Activated CD4-positive, CD25-positive, alpha-beta regulatory T cell (primary cell): ENCODE measurements at regions not wholly inside any gene's neighbourhood (a gene's known extent, or its start where the extent isn't known, plus 50 kb on each side); places are given as distances from the start of the nearest gene placed in this dataset.

Experiments
- DNase-seq, 4 experiments: peaks; one replicate each; lab custom pipeline; 2025; lab: John Stamatoyannopoulos, UW

DNA sequence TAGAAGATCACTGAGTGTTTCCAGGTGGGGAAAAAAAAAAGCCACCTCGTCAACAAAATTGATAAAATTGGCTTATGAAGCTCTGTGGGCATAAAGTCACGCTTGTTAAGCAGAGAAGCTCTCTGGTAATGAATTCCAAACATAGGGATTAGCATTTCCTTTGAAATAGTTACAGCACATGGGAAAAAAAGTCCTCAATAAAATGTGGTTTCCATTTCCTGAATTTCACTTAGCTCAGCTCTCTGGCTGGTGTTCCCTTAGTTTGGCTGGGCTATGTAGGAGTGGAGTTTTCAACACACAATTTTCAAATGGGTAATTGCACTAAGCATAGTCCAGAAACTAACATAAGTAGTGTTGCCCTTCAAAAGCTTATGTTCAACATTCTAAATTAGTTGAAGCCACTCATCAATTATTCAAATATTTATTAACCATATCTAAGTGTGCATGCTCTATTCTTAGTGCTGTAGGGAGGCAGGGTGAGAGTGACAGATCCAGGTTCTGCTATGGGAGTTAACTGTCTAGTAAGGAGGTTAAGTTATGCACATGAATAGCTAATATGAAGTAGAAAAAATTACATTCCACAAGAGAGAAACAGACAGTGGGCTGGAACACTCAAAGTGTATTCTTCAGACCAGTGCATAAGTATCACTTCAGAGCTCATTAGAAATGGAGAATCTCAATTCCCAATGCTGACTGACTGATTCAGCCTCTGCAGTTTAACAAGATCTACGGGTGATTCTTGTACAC is 445.7 kb downstream of the SMARCA1 start:
- no peak for DNase-seq

DNA sequence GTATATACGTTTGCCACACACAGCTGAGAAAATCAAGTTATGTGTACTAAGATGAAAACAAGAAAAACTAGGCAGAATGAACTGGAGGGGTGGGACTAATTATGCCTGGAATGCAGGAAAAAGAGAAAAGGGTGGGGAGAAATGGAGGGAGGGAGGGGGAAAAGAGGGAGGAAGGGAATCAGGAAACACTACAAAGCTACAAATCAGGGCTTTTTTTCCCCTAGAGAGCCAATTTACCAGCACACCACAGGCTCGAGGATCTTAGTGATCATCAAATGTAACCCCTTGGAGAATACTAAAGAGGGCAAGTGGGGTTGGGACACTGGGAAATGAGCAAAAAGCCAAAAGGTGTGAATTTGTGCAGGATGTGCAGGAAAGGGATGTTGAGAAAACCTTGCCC is 451.9 kb downstream of the SMARCA1 start:
- no peak for DNase-seq

GRCh38 chrX:129065895-129066294 is 457.4 kb downstream of the SMARCA1 start:
- DNase-seq: no peak

- DNase-seq: no peak
These were observed 464.9 kb downstream of the SMARCA1 start for GRCh38 chrX:129058405-129058804.

DNA sequence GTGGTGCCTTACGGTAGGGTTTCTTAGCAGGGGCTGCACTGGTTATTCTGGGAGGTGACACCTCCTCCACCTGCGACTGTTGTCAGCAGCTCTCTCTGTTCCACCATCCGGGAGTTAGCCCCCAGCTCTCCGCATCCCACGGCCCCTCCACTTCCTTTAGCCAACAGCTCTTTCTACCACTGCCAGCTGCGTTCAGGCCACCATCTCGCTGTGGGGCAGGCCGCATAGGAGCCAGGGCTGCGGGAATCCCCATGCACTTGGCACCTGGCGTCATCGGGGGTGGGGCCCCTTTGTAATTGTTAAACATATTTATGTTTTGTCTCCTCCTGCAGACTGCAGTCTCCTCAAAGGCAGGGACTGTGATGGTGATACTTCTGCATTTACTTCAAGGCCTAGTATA is 480.2 kb downstream of the SMARCA1 start:
- DNase-seq: no peak

DNA sequence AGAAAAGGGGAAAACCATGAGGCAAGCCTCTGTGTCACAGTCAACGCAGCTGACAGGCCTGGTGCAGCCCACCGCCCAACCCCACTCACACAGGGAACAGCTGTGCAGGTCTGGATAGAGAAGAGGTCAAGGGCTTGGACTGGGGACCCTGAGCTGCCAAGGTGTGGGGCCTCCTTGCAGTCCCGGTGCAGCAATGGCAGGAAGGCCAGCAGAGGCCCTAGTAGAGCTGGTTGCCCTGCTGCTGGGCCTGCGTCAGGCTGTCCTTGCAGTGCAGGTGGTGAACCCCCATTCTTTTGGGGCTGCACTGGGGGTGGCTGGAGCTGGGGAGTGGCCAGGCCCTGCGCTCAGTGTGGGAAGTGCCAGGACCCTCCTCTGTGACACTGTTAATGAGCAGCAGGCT is 482.0 kb downstream of the SMARCA1 start:
- DNase-seq: no peak

DNA sequence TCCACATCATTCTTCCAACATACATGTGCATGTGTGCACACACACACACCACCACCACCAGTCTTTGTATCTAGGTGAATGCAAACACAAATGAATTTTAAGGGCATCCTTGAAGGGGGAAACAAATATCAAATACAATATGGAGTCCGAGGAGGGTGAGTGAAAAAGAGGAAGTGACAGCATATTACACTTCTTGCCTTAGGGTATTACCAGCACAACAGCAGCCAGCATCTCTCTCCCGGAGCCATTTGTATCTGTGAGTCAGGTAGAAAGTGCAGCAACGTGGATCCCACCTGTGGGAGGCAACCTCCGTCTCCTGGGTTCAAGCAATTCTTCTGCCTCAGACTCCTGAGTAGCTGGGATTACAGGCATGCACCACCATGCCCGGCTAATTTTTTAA is 483.2 kb downstream of the SMARCA1 start:
- DNase-seq: no peak

GRCh38 chrX:129039176-129039575 is 484.1 kb downstream of the SMARCA1 start:
- DNase-seq: no peak

DNA sequence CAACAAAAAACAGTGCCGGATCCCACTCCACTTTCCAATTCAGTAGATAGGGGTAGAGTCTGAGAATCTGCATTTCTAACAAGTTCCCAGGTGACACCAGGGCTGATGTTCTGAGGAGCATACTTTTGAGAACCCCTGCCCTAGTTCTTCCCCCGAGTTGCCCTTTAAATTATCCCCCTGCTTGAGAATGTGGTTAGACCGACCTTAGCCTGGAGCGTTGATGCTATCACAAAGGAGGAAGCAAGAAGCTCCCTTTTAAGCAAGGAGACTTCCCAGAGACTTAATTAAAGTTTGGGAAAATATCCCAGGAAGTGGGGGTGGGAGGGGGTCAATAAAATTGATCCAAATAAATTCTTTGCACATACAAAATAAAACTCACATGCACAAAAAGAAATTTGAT is 485.9 kb downstream of the SMARCA1 start:
- DNase-seq: no peak

GRCh38 chrX:129035180-129035579 is 488.1 kb downstream of the SMARCA1 start:
- no peak for DNase-seq

DNA sequence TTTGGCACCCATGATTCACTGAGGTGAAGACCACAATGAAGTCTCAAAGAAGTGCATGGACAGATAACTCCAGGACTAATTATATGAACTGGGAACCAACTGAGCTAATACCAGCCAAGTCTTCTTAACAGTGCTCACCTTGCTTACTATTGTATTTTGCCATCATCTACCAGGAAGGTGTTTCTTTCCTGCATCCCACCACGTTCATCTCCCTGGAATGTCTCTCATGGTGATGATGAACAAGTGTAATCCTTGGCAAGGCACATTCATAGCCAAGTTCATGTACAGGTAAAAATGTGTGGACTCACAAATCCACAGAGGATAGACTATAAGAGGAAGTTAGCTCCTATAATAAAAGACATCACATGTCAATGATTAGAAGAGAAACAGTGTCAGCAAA is 489.1 kb downstream of the SMARCA1 start:
- no peak for DNase-seq

GRCh38 chrX:129026202-129026601 is 497.1 kb downstream of the SMARCA1 start:
- no peak for DNase-seq

DNA sequence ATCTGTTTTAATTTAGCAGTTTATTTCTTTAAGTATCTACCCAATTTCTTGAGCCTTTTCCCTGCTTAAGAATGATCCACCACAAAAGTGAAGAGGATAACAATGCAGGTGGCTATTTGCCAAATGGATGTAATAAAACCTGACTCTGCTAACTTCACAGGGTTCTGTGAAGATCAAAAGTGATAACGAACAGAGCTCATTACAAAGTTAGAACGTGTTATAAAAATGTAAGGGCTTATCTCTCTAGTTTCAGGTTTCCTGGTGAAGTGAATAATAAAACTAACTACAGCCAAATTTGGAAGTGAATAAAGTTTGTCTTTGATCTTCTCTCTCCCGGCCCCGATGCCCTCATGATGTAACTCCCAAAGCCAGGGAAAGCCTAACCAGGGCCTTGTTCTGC is 497.9 kb downstream of the SMARCA1 start:
- DNase-seq: no peak

- no peak for DNase-seq
These were observed 503.9 kb downstream of the SMARCA1 start for GRCh38 chrX:129019412-129019811.

GRCh38 chrX:129015381-129015780 is 507.9 kb downstream of the SMARCA1 start:
- DNase-seq: no peak

DNA sequence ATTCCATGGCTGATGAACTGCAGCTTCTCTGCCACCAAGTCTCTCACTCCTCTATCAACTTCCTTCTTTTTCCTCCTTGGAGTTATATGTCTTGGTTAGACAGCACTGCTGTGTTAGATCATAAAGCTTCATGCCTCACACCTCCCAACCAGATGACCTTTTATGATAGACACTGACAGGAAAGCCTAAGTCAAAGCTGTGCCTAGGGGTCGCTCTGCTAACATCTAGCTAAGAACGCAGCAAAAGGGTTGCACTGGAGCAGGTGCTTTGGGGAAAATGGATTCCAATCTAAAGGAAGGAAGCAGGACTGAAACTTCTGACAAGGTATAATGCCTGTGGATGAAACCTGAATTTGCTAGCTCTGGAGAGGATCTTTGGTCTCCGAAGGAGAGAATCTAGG is 509.7 kb downstream of the SMARCA1 start:
- DNase-seq: no peak

GRCh38 chrX:129007631-129008030 is 515.7 kb downstream of the SMARCA1 start:
- no peak for DNase-seq

DNA sequence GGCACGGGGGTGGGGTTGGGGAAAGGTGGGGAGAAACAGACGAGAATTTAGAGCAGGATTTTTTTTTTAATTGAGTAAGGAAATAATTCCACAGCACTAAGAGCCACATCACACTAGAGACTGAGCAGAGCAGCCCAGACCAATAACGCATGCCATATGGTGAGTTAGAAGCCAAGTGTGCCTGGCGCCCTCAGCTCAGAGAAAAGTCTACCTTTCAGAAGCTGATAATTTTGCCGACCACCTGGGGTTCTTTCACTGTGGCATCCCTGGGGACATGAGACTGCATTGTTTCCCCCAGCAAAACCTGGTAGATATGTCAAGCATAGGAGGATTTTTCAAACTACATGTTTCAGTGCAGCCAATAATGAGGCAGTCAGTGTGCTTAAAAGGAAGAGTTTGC is 516.8 kb downstream of the SMARCA1 start:
- no peak for DNase-seq

DNA sequence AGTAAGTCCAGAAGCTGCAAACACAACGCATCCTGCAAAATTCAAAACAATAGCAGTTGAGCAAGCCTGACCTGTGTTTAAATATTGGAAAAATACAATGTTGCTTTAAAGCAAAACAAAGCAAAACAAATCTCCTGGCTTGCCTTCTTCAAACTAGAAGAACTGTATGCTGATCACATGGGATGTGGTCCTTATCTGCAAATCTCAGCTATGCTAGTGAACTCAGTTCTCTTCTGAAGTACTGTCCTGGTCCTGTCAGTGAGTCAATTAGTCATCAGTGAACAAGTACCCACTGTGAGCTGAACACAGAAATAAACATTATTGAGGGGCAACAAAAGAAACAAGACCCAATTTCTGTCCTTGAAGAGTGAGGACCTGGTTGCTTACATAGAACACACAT is 522.5 kb downstream of the SMARCA1 start:
- no peak for DNase-seq

- DNase-seq: no peak
These were observed 523.3 kb downstream of the SMARCA1 start for GRCh38 chrX:129000018-129000417.

- no peak for DNase-seq
These were observed 531.0 kb downstream of the SMARCA1 start for GRCh38 chrX:128992107-128992971.

GRCh38 chrX:128975745-128976144 is 547.5 kb downstream of the SMARCA1 start:
- DNase-seq: no peak

DNA sequence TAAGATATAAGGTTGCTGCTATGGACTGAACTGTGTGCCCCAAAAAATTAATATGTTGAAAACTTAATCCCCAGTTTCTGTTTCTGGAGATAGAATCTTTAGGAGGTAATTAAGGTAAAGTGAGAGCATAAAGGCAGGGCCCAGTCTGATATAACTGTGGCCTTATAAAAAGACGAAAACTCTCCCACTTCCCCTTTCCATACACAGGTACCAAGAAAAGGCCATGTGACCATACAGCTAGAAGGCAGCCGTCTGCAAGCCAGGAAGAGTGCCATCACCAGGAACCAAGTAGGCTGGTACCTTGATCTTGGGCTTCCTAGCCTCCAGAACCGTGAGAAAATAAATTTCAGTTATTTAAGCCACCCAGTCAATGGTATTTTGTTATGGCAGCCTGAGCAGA is 550.3 kb downstream of the SMARCA1 start:
- no peak for DNase-seq
